Activated CD8-positive, alpha-beta memory T cell treated with anti-CD3 and anti-CD28 coated beads, Interleukin-2, amount 50 U/mL, for 48 hours (primary cell): ENCODE measurements at regions not wholly inside any gene's neighbourhood (a gene's known extent, or its start where the extent isn't known, plus 50 kb on each side); places are given as distances from the start of the nearest gene placed in this dataset.
"Not testable (repeated sequence)": the region's sequence is repeated elsewhere in the genome, so short reads cannot be mapped to it uniquely, and the experiment has no call there.

Experiments
- DNase-seq: peaks from one replicate; pipeline ENCODE4 v3.0.0-alpha.2; 2020

GRCh38 chr22:19643448-19644313, 70.6 kb upstream of the SEPTIN5 start:
- peak; percentile 18 for DNase-seq

- DNase-seq = peak; percentile 36
These were observed 69.7 kb upstream of the SEPTIN5 start for GRCh38 chr22:19644314-19645223.

- DNase-seq = peak; percentile 44
These were observed 68.9 kb upstream of the SEPTIN5 start for GRCh38 chr22:19645391-19645790.

GRCh38 chr22:19645905-19646304, 68.4 kb upstream of the SEPTIN5 start:
- DNase-seq = peak; percentile 7

GRCh38 chr22:19646383-19646782, 67.9 kb upstream of the SEPTIN5 start:
- DNase-seq = peak; percentile 7

- DNase-seq = no peak
These were observed 65.8 kb upstream of the SEPTIN5 start for GRCh38 chr22:19648419-19648929.

- no peak for DNase-seq
These were observed 62.0 kb upstream of the SEPTIN5 start for GRCh38 chr22:19652316-19652715.

GRCh38 chr22:19654338-19654987, 59.8 kb upstream of the SEPTIN5 start:
- no peak for DNase-seq

- DNase-seq = no peak
These were observed 58.9 kb upstream of the SEPTIN5 start for GRCh38 chr22:19655399-19655798.

GRCh38 chr22:19656541-19657251, 57.6 kb upstream of the SEPTIN5 start:
- DNase-seq = no peak

GRCh38 chr22:19657252-19658056, 56.8 kb upstream of the SEPTIN5 start:
- DNase-seq = no peak

GRCh38 chr22:19658057-19658966, 56.0 kb upstream of the SEPTIN5 start:
- DNase-seq = no peak

GRCh38 chr22:19658967-19659804, 55.1 kb upstream of the SEPTIN5 start:
- DNase-seq = no peak

GRCh38 chr22:19659805-19660345, 54.4 kb upstream of the SEPTIN5 start:
- no peak for DNase-seq

GRCh38 chr22:19660583-19660982, 53.7 kb upstream of the SEPTIN5 start:
- not testable (repeated sequence) for DNase-seq

- no peak for DNase-seq
These were observed 53.1 kb upstream of the SEPTIN5 start for GRCh38 chr22:19661156-19661555.

GRCh38 chr22:19662049-19662684, 52.1 kb upstream of the SEPTIN5 start:
- DNase-seq = not testable (repeated sequence)

GRCh38 chr22:19663286-19663815, 51.0 kb upstream of the SEPTIN5 start:
- DNase-seq = no peak
